ENCODE measurements at regions not wholly inside any gene's neighbourhood (a gene's known extent, or its start where the extent isn't known, plus 50 kb on each side); places are given as distances from the start of the nearest gene placed in this dataset.
"Not testable (repeated sequence)": the region's sequence is repeated elsewhere in the genome, so short reads cannot be mapped to it uniquely, and the experiment has no call there.

GRCh38 chr1:200288226-200288625 lies 121.6 kb downstream of the ZNF281 start:
- DNase-seq (ENCODE audit: low read depth in 2 of 3, low spot score in 2 of 3), result no peak

GRCh38 chr1:200284236-200284635 lies 125.6 kb downstream of the ZNF281 start:
- not testable (repeated sequence) for DNase-seq (ENCODE audit: low read depth in 2 of 3, low spot score in 2 of 3)

GRCh38 chr1:200282497-200283122 lies 127.2 kb downstream of the ZNF281 start:
- DNase-seq (ENCODE audit: low read depth in 2 of 3, low spot score in 2 of 3), result no peak

GRCh38 chr1:200281201-200281835 lies 128.5 kb downstream of the ZNF281 start:
- peak in 1 of 3 donors; percentile 16 for DNase-seq (ENCODE audit: low read depth in 2 of 3, low spot score in 2 of 3)

GRCh38 chr1:200279810-200280411 lies 129.9 kb downstream of the ZNF281 start:
- DNase-seq (ENCODE audit: low read depth in 2 of 3, low spot score in 2 of 3), result peak in 1 of 3 donors; percentile 24

GRCh38 chr1:200275816-200276453 lies 133.9 kb downstream of the ZNF281 start:
- no peak for DNase-seq (ENCODE audit: low read depth in 2 of 3, low spot score in 2 of 3)

- DNase-seq (ENCODE audit: low read depth in 2 of 3, low spot score in 2 of 3), result peak in 1 of 3 donors; percentile 34
Measured at GRCh38 chr1:200275415-200275814, 134.4 kb downstream of the ZNF281 start.

- DNase-seq (ENCODE audit: low read depth in 2 of 3, low spot score in 2 of 3), result no peak
Measured at GRCh38 chr1:200274116-200274515, 135.7 kb downstream of the ZNF281 start.

GRCh38 chr1:200272481-200273068 lies 137.3 kb downstream of the ZNF281 start:
- no peak for DNase-seq (ENCODE audit: low read depth in 2 of 3, low spot score in 2 of 3)

GRCh38 chr1:200269256-200269655 lies 140.6 kb downstream of the ZNF281 start:
- DNase-seq (ENCODE audit: low read depth in 2 of 3, low spot score in 2 of 3), result no peak

- DNase-seq (ENCODE audit: low read depth in 2 of 3, low spot score in 2 of 3), result no peak
Measured at GRCh38 chr1:200267937-200268336, 141.9 kb downstream of the ZNF281 start.

GRCh38 chr1:200267458-200267857 lies 142.4 kb downstream of the ZNF281 start:
- no peak for DNase-seq (ENCODE audit: low read depth in 2 of 3, low spot score in 2 of 3)

- DNase-seq (ENCODE audit: low read depth in 2 of 3, low spot score in 2 of 3), result no peak
Measured at GRCh38 chr1:200266871-200267270, 143.0 kb downstream of the ZNF281 start.

GRCh38 chr1:200265881-200266280 lies 144.0 kb downstream of the ZNF281 start:
- DNase-seq (ENCODE audit: low read depth in 2 of 3, low spot score in 2 of 3), result no peak

- no peak for DNase-seq (ENCODE audit: low read depth in 2 of 3, low spot score in 2 of 3)
Measured at GRCh38 chr1:200265104-200265503, 144.7 kb downstream of the ZNF281 start.

- no peak for DNase-seq (ENCODE audit: low read depth in 2 of 3, low spot score in 2 of 3)
Measured at GRCh38 chr1:200263203-200263602, 146.6 kb downstream of the ZNF281 start.

- no peak for DNase-seq (ENCODE audit: low read depth in 2 of 3, low spot score in 2 of 3)
Measured at GRCh38 chr1:200262326-200262965, 147.4 kb downstream of the ZNF281 start.

- no peak for DNase-seq (ENCODE audit: low read depth in 2 of 3, low spot score in 2 of 3)
Measured at GRCh38 chr1:200260597-200261335, 149.1 kb downstream of the ZNF281 start.

- peak in 2 of 3 donors; percentile 24 to 44 for DNase-seq (ENCODE audit: low read depth in 2 of 3, low spot score in 2 of 3)
Measured at GRCh38 chr1:200258447-200259375, 151.1 kb downstream of the ZNF281 start.
